GM23248 (cell line): ENCODE measurements at regions not wholly inside any gene's neighbourhood (a gene's known extent, or its start where the extent isn't known, plus 50 kb on each side); places are given as distances from the start of the nearest gene placed in this dataset.

Experiments used
- EZH2 ChIP-seq: fragments of 200-600 bp; sonication (generic); IDR thresholded peaks from 2 replicates; pipeline ENCODE4 v1.6.1; 2018; ENCODE audit warnings: antibody characterized with exemption, mild to moderate bottlenecking; ENCODE audit not compliant: insufficient read depth, poor library complexity, severe bottlenecking
- EZH2phosphoT487 ChIP-seq: fragments of 200-600 bp; sonication (generic); IDR thresholded peaks from 2 replicates; pipeline ENCODE4 v1.6.1; 2018; ENCODE audit warnings: antibody characterized with exemption, moderate library complexity, mild to moderate bottlenecking, low read depth; ENCODE audit not compliant: insufficient read depth

DNA sequence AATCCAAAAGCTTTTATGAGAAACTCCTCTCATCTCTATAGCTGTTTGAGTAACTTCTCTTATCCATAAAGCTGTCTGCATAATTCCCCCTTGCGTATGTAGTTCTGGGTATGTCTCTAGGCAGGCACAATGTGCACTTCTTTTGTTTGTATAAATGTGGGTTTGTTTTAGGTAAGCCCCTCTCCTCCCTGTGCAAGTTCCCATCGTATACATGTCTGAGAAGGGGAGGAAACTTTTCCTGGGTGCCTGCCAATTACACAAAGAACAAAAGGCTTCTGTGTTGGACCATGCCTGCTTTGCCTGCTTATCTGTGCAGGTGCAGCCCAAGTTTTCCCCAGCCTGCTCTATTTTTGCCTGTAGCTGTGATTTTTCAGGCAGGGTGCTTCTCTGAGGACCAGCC lies 96.7 kb downstream of the CCER1 start:
- TF ChIP-seq EZH2: no peak
- no peak for TF ChIP-seq EZH2phosphoT487
